Hepatic stellate cell (primary cell): ENCODE measurements at regions not wholly inside any gene's neighbourhood (a gene's known extent, or its start where the extent isn't known, plus 50 kb on each side); places are given as distances from the start of the nearest gene placed in this dataset.
"Not testable (repeated sequence)": the region's sequence is repeated elsewhere in the genome, so short reads cannot be mapped to it uniquely, and the experiment has no call there.

Experiments
- DNase-seq: peaks from one replicate; pipeline ENCODE4 v3.0.0; 2011; ENCODE audit warnings: low spot score

DNA sequence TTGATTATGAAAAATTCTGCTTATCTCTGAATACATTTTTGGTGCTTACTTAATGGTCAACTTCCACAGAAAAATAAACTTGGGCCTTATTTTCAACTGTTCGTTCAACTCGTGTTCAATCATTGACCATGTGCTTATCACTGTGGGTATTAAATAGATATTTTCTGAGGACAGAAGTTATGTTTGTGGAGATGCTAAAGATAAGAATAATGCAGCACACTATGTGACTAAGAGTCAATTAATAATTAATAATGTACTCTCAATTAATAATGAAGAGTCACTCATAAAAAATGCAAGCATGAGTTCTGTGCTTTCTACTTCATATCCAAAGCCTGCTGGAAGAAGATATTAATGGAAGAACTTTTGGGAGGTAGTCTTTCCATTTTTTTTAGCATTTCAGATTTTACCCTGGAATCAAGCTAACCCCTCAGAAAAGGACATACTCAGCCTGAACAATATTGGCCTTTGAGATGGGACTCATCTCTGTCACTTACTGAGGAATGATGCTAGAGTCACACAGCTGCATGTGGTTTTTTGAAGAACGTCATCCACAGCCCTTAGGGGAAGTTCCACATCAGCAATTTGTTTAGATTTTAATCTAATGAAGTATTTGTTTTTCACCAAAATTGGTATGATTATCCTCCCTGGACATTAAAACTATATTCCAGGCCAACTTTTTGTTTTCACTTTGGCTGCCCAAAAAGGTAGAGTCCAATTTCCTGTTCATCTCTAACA is 191.9 kb upstream of the CRIM1 start:
- DNase-seq: no peak

DNA sequence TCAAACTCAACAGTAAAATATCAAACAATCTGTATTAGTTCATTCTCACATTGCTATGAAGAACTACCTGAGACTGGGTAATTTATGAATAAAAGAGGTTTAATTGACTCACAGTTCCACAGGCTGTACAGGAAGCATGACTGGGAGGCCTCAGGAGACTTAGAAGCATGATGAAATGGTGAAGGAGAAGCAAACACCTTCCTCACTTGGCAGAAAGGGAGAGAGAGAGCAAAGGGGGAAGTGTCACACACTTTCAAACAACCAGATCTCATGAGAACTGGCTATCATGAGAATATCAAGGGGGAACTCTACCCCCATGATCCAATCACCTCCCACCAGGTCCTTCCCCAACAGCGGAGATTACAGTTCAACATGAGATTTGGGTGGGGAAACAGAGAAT is 198.5 kb upstream of the CRIM1 start:
- not testable (repeated sequence) for DNase-seq

DNA sequence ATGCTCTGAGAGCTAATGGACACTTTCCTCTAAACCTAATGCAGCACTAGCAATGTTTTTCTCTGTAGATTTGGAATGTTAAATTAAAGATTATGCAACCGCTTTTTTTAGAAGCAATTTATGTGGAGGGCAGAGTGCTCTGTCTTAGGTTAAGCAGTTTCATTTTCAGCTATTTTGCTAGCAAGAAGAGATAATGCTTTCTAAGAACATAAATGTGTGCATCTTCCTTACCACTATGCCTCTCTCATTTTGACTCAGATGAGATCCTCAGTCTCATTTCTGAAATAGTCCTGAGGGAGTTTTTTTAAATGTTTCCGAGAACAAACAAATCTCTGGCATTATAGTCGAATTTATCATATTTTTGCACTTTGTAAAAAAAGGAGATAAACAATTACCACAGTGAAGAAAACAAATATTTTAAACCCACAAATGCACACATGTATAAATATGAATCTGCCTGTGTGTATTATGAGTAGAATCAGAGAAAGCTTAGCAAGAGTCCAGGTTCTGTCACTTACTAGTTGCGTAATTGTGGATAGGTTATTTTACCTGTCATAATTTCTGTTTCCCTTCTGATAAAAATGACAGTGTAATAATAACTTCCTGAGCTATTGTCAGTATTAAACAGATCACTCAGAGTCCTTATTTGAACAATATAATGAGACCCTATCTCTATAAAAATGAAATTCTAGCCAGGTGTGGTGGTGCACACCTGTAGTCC is 207.7 kb upstream of the CRIM1 start:
- DNase-seq: no peak

DNA sequence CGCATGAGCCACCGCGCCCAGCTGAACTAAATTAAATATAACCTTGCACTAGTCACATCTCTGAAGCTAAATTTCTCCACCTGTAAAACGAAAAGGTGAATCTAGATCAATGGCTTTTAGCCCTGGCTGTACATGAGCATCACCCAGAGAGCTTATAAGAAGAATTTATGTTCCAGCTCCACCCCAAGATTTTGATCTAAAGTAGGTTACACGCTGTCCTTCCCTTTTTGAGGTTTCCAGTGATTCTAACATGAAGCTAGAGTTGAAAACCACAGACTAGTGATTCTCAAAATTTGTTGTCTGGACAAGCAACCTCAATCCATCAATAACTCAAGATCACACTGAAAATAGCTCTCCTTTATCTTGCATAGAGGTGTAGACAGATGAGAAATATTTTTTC is 208.8 kb upstream of the CRIM1 start:
- DNase-seq: no peak

DNA sequence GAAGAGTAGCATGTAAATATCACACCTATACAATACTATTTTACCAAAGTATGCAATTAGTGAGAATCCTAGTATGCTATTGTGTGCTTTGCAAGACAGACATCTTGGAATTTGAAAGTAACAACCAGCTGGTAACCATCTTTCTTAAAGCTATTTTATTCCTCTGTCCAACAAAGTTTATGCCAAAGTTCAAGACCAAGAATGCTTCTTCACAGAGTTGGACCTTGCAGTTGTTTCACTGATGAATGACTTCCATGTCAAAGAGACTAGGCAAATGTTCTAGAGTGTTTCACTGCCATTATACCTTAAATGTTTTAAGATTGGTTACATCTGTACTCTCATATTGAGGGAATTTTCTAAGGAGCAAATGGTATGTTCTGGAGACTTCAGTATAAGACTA is 215.2 kb upstream of the CRIM1 start:
- DNase-seq: no peak

DNA sequence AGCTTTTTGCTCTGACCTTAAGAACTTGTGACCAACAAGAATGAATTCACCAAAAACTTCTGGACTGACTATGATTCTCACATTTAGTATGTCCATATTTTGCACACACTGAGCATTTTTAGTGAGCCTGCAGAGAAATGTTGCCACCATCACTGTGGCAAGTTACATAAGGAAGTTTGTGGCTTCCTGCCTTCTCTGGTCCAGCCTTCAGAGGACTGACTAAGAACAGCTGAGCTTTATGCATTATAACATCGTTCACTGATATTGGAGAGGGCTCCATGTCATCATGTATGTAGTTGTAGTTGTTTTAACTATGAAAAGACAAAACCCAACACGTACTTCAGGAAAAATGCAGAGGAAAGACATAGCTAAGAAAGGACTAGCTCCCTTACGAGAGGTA is 218.0 kb upstream of the CRIM1 start:
- no peak for DNase-seq

DNA sequence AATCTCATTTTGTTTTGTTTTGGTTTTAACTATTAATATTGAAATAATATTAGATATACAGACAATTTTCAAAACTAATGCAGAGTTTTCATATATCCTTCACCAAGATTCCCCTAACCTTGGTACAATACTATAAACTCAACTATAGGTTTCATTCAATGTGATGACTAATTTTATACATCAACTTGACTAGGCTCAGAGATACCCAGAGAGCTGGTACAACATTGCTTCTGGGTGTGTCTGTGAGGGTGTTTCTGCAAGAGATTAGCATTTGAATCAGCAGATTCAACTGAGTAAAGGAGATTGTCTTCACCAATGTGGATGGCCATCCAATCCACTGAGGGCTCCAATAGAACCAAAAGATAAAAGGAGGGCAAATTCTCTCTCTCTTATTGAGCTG is 221.3 kb upstream of the CRIM1 start:
- no peak for DNase-seq

DNA sequence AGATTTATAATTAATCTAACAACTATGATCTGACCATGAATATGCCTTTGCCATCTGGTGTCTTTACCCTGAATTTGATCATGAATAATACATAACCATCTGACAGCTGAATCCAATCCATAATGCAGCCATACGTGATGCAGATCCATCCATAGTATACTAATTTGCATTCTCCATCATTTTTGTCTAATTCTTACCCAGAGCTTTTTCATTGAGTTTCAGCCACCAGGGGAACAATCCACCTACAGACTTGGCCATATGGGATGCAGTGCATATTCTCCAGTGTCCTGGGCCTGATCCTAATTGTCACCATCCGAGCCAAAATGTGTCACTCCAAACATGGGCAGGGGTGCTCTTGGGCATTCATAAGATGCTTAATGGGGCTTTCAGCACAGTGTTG is 227.2 kb upstream of the CRIM1 start:
- no peak for DNase-seq

DNA sequence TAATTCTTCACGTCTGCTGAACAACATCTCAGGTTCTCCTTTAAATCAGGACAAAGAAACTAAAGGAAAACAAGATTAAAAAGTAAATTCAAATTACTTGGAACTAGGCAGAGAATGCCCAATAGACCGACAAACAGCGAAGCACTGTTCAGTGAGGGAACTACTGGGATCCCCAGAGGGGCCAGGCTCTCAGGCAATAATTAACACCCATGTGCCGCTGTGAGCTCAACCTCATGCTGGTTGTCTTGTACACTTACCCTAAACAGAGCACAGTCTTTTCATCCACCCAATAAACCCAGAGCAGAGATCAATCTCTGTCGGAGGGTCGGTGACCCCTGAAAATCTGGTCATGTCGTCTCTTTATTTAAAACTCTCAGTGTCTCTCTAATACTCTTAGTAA is 229.9 kb upstream of the CRIM1 start:
- DNase-seq: no peak

DNA sequence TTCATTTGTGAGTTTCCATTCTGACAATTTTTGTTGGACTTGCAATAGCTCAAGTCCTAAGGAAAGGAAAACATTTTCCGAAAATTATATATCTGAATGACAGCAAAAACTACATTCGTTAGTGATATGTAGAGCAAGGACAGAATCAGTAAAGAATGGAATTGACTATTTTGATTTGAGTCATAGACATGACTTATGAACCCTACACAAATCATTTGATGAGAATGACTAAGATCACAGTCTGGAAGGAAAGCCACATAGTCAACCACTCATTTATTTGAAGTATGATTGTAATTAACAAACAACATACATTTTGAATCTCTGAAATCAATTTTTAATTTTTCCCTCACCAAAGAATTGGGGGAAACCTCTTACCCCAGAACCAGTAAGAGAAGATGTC is 231.6 kb upstream of the CRIM1 start:
- no peak for DNase-seq

DNA sequence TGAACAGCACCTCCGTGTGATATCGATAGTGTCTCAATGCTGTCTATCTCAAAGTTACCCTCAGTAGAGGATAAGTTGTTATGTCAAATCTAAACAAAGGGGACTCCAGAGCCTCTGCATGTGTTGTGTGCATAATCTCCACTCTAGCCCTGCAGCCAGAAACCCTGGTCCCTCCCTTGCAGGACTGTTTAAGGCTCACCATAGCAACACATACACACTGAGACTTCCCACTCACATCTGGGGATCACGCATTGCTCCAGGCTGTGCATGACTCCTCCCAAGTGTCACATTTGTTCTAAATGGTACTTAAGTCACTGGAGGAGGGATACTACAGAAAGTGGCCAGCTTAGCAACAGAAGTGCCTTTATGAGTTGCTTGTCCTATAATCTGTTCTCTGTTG is 258.6 kb upstream of the CRIM1 start:
- no peak for DNase-seq

DNA sequence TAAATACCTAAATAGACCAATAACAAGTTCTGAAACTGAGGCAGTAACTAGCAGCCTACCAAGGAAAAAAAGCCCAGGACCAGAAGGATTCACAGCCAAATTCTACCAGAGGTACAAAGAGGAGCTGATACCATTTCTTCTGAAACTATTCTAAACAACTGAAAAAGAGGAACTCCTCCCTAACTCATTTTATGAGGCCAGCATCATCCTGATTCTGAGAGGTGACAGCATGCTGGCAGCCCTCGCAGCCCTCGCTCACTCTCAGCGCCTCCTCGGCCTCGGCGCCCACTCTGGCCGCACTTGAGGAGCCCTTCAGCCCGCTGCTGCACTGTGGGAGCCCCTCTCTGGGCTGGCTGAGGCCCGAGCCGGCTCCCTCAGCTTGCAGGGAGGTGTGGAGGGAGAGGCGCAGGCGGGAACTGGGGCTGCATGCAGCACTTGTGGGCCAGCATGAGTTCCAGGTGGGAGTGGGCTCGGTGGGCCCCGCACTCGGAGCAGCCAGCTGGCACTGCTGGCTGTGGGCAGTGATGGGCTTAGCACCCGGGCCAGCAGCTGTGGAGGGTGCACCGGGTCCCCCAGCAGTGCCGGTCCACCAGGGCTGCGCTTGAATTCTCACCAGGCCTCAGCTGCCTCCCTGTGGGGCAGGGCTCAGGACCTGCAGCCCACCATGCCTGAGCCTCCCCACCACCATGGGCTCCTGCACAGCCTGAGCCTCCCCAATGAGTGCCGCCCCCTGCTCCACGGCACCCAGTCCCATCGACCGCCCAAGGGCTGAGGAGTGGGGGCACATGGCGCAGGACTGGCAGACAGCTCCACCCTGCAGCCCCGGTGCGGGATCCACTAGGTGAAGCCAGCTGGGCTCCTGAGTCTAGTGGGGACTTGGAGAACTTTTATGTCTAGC is 263.5 kb upstream of the CRIM1 start:
- DNase-seq: not testable (repeated sequence)

DNA sequence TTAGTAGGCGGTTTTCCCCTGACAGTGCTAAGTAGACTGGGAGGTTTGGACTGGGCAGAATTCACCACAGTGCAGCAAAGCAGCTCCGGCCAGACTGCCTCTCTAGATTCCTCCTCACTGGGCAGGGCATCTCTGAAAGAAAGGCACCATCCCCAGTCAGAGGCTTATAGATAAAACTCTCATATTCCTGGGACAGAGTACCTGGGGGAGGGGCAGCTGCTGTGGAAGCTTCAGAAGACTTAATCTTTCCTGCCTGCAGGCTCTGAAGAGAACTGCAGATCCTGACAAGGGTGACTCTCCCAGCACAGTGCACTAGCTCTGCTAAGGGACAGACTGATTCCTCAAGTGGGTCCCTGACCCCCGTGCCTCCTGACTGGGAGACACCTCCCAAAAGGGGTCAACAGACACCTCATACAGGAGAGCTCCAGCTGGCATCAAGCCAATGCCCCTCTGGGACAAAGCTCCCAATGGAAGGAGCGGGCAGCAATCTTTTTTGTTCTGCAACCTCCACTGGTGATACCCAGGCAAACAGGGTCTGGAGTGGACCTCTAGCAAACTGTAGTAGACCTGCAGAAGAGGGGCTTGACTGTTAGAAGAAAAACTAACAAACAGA is 266.8 kb upstream of the CRIM1 start:
- no peak for DNase-seq

DNA sequence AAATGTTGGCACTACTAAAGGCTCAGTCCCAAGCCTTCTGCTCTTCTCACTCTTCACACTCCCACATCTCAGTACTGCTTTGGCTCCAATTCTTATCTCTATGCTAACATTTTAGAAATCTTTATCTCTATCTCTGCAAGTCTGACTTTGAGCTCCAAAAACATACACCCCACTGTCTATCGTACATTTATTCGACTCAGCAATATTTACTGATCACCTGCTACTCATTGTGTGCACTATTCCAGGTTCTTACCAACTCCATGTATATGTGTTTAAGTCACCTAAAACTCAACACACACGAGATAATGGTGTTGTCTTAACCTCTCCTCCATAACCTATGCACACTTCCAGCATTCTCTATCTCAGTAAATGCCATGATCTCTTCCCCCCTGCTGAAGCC is 268.2 kb upstream of the CRIM1 start:
- no peak for DNase-seq

DNA sequence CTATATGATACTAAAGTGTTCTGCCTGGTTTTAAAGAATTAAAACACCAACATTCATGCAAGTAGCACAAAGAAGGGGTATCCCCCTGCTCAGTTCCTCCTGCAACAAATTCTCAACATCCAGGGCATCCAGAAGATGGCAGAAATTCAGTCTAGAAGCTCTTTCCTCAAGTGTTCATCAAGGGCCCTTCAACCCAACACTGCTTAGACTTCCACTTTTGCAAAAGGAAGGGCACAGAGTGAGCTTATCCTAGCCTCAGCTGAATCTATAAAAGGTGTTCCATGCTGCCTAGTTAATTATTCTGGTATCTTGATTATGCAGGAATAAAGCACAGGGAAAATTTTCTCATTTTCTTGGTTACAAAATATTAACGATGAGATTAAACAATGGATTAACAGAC is 275.8 kb upstream of the CRIM1 start:
- no peak for DNase-seq

DNA sequence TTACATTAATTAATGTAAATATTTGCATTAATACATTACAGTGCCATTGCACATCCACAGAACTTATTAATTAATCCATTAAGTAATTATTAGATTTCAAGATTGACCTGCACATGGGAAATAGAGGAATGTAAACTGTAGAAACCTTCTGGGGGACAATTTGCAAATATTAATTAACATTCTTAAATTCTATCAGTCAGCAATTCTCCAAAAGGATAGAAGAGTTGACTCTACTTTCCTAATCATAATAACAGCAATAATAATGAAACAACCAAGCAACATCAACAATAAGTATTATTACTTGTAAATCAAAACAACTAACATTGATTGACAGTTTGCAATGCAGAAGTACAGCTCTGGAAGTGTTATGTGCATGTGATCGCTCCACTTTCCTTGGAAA is 281.6 kb upstream of the CRIM1 start:
- DNase-seq: no peak

DNA sequence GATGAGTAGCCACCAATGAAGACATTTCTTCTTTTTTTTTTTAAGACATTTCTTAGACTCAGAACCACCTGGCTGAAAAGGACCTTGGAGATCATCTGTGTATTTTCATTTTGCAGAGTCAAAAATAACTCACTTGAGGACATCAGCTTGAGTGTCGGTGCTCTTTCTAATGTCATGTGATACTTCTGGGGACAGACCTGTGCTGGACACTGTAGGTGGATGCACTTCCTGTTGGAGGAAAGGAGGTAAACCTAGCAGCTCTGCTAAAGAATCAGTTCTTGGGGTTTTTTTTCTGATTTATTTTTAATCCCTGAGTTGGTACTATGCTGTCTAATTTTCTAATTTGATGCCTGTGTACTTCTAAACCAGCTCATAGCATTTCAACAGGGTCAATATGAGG is 283.9 kb upstream of the CRIM1 start:
- DNase-seq: no peak

DNA sequence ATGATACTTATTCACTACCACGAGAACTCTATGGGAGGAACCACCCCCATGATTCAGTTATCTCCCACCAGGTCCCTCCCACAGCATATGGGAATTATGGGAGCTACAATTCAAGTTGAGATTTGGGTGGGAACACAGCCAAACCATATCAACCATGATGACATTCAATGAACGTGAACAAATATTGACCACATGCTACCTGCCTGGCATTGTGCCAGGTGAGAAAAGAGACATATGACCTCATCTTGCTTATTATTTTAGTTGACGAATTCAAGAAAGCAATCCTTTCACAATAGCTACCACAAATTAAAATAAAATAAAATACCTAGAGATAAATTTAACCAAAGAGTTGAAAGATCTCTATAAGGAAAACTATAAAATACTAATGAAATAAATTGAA is 286.5 kb upstream of the CRIM1 start:
- DNase-seq: no peak

DNA sequence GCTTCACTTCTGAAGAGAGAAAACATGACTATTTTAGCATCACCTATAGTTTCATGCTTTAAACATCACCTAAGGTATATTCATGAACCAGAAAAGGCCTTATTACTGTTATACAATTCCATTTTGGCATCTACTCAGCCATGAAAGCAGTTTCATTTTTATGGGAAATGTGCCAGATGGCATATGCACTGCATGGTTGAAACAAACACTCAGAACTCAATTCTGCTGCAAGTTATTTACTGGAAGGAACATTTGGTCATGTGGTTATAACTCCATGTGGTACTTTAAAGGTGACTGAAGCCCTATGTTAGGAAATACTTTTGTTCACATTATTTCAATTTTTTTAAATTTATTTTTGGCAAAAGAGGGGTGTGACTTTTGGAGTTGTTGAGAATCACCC is 287.5 kb upstream of the CRIM1 start:
- no peak for DNase-seq

DNA sequence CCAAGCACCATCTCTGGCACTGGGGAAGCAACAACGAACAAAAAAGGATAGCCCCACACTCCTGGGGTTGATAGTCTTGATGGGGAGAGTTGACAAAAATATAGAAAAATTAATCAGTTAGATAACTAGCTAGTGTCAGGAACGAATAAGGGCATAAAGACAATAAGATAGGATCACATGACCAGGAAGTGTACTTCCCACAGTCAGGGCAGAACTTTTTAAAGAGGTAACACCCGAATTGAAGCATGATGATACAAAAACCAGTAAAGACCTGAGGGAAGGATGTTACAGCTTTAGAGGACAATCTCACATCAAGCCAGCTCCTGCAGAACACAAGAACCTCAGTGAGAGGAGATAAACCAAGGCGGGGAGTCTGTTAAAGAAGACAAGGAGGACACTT is 295.4 kb upstream of the CRIM1 start:
- no peak for DNase-seq

DNA sequence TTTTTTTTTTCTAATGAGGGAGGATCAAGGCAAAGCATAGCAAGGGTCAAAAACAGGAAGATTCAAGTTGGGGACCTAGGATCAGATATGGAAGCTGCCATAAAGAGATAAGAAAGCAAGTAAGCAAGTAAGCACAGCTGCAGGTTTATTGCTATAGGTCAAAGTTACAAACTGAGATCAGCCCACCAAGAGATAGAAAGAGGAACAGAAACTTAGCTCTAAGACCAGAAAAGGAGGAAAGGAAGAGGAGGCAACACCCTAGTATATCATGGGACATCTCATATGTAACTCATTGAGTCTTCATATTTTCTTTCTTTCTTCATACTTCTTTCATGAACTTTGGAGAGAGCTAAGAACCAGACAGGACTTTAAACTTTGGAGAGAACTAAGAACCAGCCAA is 295.9 kb upstream of the CRIM1 start:
- no peak for DNase-seq

DNA sequence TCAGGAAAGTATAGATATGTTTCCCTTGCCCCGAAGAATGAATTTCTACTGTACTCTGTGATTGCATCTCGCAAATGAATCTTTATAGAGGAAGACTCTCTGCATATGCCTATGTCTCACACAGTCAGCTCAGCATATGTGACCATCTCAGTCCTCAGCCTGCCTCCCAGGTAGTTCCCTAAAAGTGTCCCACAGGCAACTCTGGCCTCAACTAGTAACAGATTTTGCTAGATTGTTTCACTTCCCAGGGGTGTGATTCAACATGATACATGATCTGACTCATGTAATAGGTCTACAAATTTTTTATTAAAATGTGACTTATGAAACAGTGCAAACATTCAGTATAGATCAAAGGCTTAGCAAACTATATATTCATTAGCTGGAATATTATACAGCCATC is 296.6 kb upstream of the CRIM1 start:
- DNase-seq: no peak

DNA sequence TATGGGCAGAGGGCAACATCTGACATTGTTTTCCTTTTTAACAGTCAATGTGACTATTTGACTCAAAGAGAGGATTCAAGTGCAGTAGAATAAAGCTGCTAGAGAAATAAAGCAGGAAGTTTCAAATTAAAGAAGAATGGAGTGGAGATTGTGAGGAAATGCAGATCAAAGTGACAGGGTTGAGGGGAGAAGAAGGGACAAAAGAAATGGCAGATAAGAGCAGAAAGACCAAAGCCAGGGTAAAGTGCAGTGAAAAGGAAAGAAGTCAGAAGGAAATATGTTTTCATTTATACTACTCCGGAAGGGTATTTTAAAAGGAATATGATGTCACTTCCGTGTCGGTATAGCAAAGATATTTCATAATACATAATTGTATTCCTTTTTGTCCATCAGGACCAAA is 297.5 kb upstream of the CRIM1 start:
- no peak for DNase-seq
